WTC11 (cell line): ENCODE measurements at regions not wholly inside any gene's neighbourhood (a gene's known extent, or its start where the extent isn't known, plus 50 kb on each side); places are given as distances from the start of the nearest gene placed in this dataset.

Source experiments
- CTCF ChIP-seq: fragments of 200-600 bp; IDR thresholded peaks from 2 replicates; pipeline ENCODE4 v1.8.0; 2022; ENCODE audit warnings: antibody characterized with exemption
- ZNF121 ChIP-seq: sonication (generic); formaldehyde crosslinking; IDR thresholded peaks from 2 replicates; pipeline ENCODE4 v1.8.0; 2023; ENCODE audit warnings: missing genetic modification reagents

- TF ChIP-seq CTCF (no peak), ZNF121 (CRISPR knock-in tag) (no peak)
Observed at GRCh38 chr3:171955598-171955997, 83.8 kb upstream of the FNDC3B start.
